Right lobe of liver (tissue), 4 donors: ENCODE measurements at regions not wholly inside any gene's neighbourhood (a gene's known extent, or its start where the extent isn't known, plus 50 kb on each side); places are given as distances from the start of the nearest gene placed in this dataset.
"Not testable (repeated sequence)": the region's sequence is repeated elsewhere in the genome, so short reads cannot be mapped to it uniquely, and the experiment has no call there.

Source experiments
- POLR2A ChIP-seq: fragments of 450-650 bp; IDR thresholded peaks from one replicate; pipeline ENCODE4 v1.6.1; 2017; ENCODE audit warnings: antibody characterized with exemption, mild to moderate bottlenecking
- TF ChIP-seq, protein P1 (sequence below), 4 donors: fragments of 200-600 bp in 3 of 4; fragments of 450-650 bp in 1 of 4; IDR thresholded peaks; one replicate each; pipeline versions ENCODE4 v1.5.1 to v1.8.0; 2016 to 2022; ENCODE audit warnings: antibody characterized with exemption in 4 of 4, mild to moderate bottlenecking in 2 of 4
- donor health status: DM: no; HTN: no; CAD: no.
- donor health status: DM: no; HTN: no; CAD: no.
- donor health status: DM: no; HTN: yes; CAD: no.

DNA sequence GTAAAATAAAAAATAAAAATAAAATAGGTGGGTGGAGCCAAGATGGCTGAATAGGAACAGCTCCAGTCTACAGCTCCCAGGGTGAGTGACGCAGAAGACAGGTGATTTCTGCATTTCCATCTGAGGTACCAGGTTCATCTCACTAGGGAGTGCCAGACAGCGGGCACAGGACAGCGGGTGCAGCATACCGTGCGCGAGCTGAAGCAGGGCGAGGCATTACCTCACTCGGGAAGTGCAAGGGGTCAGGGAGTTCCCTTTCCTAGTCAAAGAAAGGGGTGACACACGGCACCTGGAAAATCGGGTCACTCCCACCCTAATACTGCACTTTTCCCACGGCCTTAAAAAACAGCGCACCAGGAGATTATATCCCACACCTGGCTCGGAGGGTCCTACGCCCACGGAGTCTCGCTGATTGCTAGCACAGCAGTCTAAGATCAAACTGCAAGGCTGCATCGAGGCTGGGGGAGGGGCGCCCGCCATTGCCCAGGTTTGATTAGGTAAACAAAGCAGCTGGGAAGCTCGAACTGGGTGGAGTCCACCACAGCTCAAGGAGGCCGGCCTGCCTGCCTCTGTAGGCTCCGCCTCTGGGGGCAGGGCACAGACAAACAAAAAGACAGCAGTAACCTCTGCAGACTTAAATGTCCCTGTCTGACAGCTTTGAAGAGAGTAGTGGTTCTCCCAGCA, 161.9 kb upstream of the RPS6KA2 start:
- TF ChIP-seq, protein P1, sequence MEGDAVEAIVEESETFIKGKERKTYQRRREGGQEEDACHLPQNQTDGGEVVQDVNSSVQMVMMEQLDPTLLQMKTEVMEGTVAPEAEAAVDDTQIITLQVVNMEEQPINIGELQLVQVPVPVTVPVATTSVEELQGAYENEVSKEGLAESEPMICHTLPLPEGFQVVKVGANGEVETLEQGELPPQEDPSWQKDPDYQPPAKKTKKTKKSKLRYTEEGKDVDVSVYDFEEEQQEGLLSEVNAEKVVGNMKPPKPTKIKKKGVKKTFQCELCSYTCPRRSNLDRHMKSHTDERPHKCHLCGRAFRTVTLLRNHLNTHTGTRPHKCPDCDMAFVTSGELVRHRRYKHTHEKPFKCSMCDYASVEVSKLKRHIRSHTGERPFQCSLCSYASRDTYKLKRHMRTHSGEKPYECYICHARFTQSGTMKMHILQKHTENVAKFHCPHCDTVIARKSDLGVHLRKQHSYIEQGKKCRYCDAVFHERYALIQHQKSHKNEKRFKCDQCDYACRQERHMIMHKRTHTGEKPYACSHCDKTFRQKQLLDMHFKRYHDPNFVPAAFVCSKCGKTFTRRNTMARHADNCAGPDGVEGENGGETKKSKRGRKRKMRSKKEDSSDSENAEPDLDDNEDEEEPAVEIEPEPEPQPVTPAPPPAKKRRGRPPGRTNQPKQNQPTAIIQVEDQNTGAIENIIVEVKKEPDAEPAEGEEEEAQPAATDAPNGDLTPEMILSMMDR (IDR thresholded peaks at IDR 0.05): not testable (repeated sequence)
- not testable (repeated sequence) for TF ChIP-seq POLR2A
